IPS-20b (cell line): ENCODE measurements at regions not wholly inside any gene's neighbourhood (a gene's known extent, or its start where the extent isn't known, plus 50 kb on each side); places are given as distances from the start of the nearest gene placed in this dataset.

Experiments
- H3K27ac ChIP-seq: one replicate; pipeline ENCODE4 v1.5.1; 2013; ENCODE audit warnings: low read length
- H3K27me3 ChIP-seq: 2 replicates; pipeline ENCODE4 v1.6.1; 2013; ENCODE audit warnings: mild to moderate bottlenecking, low read length, inconsistent platforms; ENCODE audit not compliant: insufficient read depth
- H3K36me3 ChIP-seq: 2 replicates; pipeline ENCODE4 v1.6.1; 2013; ENCODE audit warnings: low read depth, mild to moderate bottlenecking, inconsistent platforms, low read length, moderate library complexity; ENCODE audit not compliant: insufficient read depth
- H3K4me1 ChIP-seq: 2 replicates; pipeline ENCODE4 v1.6.1; 2013; ENCODE audit warnings: mild to moderate bottlenecking, control low read depth, inconsistent platforms, low read length, moderate library complexity; ENCODE audit not compliant: insufficient read depth
- H3K4me3 ChIP-seq: 2 replicates; pipeline ENCODE4 v1.5.1; 2013; ENCODE audit warnings: mild to moderate bottlenecking, low read length, inconsistent platforms
- H3K9ac ChIP-seq: 2 replicates; pipeline ENCODE4 v1.6.1; 2013; ENCODE audit warnings: low read depth, mild to moderate bottlenecking, inconsistent platforms, low read length, moderate library complexity
- H3K9me3 ChIP-seq: 2 replicates; pipeline ENCODE4 v1.6.1; 2013; ENCODE audit warnings: mild to moderate bottlenecking, low read depth, low read length, inconsistent platforms; ENCODE audit not compliant: insufficient read depth

- no peak overlapping the region for H3K9ac ChIP-seq
- H3K4me3 ChIP-seq = no peak overlapping the region
- H3K27ac ChIP-seq = no peak overlapping the region
- H3K27me3 ChIP-seq = no peaks in the 10 kb centered on the region
- H3K4me1 ChIP-seq = no peaks in the 10 kb centered on the region
- no peaks in the 10 kb centered on the region for H3K9me3 ChIP-seq
- no peaks in the 10 kb centered on the region for H3K36me3 ChIP-seq
These were observed 91.4 kb upstream of the AFDN start for GRCh38 chr6:167735084-167735950.

DNA sequence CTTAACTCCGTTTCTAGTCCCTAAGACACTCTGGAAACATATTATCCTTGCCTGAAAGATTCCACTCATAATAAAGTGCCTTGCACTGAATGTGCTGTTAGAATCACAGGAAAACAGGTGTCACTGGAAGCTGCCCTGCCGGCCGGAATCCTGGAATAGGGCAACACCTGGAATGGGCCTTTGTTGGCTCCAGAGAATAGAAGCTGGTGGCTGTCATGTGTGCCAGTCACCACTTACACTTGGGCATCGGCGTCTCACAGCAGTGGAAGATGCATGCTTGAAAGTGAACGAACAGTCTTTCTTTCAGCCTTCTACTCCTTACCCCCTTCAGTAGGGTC, 90.8 kb upstream of the AFDN start:
- Histone ChIP-seq H3K27ac (no peak overlapping the region), H3K27me3 (no peaks in the 10 kb centered on the region), H3K9me3 (no peaks in the 10 kb centered on the region), H3K9ac (no peak overlapping the region), H3K4me3 (no peak overlapping the region), H3K36me3 (no peaks in the 10 kb centered on the region), H3K4me1 (no peaks in the 10 kb centered on the region)

DNA sequence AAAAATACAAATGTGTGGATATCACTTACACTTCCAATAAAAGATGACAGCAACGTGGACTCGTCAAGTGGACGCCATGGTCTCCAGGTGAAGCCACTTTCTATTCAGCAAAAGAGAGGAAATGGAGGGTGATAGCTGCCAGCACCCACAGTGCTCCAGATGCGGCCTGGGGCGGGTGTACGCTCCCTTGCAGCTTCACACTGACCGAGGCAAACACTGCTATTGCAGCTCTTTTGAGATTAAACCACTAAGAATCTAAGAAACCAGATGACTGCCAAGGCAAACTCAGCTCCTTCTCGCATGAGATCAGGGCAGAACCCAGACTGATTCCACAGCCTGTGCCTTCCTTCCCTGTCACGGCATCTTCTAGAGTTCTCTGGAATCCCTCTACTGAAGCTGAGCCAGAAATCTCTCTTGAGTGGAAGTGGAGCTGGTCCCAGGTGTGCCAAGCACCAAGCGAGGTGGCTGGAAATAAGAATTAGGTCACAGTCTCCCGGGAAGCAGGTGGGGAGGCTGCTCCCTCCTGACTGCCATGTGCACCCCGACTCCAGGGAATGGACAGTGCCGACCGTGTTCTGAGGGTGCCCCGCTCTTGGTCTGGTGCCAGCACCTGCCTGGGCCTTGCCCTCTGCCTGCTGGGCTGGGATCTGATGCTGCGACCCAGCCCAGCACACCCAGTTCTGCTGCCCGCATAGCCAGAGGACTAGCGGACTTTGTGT, 90.1 kb upstream of the AFDN start:
- Histone ChIP-seq H3K4me1 (no peaks in the 10 kb centered on the region), H3K36me3 (no peaks in the 10 kb centered on the region), H3K27me3 (no peaks in the 10 kb centered on the region), H3K9me3 (no peaks in the 10 kb centered on the region), H3K27ac (no peak overlapping the region), H3K4me3 (no peak overlapping the region), H3K9ac (no peak overlapping the region)

GRCh38 chr6:167737205-167737830, 89.4 kb upstream of the AFDN start:
- Histone ChIP-seq H3K9me3 (no peaks in the 10 kb centered on the region), H3K36me3 (no peaks in the 10 kb centered on the region), H3K4me1 (no peaks in the 10 kb centered on the region), H3K9ac (no peak overlapping the region), H3K27me3 (no peaks in the 10 kb centered on the region), H3K27ac (no peak overlapping the region), H3K4me3 (no peak overlapping the region)

DNA sequence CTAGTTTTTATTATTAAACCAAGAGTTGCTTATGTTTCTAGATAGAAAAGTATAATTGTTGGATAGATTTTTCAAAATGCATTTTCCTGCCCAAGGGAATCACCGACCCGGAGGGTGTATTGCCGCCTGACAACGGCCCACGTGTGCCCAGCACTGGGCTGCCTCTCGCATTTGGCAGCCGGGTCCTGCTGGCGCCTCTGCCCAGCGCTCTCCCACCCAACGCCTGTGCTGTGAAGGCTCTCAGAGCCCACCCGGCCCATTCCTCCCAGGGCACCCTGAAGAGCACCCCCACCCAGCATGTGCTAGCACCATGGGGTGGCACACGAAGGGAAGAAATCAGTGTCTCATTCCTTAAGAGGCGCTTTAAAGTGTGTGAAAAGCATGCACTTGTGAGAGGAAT, 88.3 kb upstream of the AFDN start:
- Histone ChIP-seq H3K4me1 (no peaks in the 10 kb centered on the region), H3K9me3 (no peaks in the 10 kb centered on the region), H3K27me3 (no peaks in the 10 kb centered on the region), H3K36me3 (no peaks in the 10 kb centered on the region), H3K4me3 (no peak overlapping the region), H3K9ac (no peak overlapping the region), H3K27ac (no peak overlapping the region)

GRCh38 chr6:167739721-167740475, 86.8 kb upstream of the AFDN start:
- no peaks in the 10 kb centered on the region for H3K27me3 ChIP-seq
- H3K9me3 ChIP-seq = no peaks in the 10 kb centered on the region
- H3K36me3 ChIP-seq = no peaks in the 10 kb centered on the region
- H3K27ac ChIP-seq = no peak overlapping the region
- no peaks in the 10 kb centered on the region for H3K4me1 ChIP-seq
- no peak overlapping the region for H3K4me3 ChIP-seq
- no peak overlapping the region for H3K9ac ChIP-seq

GRCh38 chr6:167742719-167743303, 83.9 kb upstream of the AFDN start:
- no peaks in the 10 kb centered on the region; the same call in 1 of the 2 replicates for H3K4me1 ChIP-seq
- no peaks in the 10 kb centered on the region for H3K9me3 ChIP-seq
- H3K4me3 ChIP-seq = no peak overlapping the region
- H3K27ac ChIP-seq = no peak overlapping the region
- H3K27me3 ChIP-seq = no peaks in the 10 kb centered on the region
- H3K9ac ChIP-seq = no peak overlapping the region
- H3K36me3 ChIP-seq = no peaks in the 10 kb centered on the region

GRCh38 chr6:167744681-167745669, 81.7 kb upstream of the AFDN start:
- H3K9ac ChIP-seq = no peak overlapping the region
- H3K36me3 ChIP-seq = no peaks in the 10 kb centered on the region
- no peak overlapping the region for H3K4me3 ChIP-seq
- H3K9me3 ChIP-seq = no peaks in the 10 kb centered on the region
- no peaks in the 10 kb centered on the region for H3K27me3 ChIP-seq
- no peaks in the 10 kb centered on the region; the same call in 1 of the 2 replicates for H3K4me1 ChIP-seq
- no peak overlapping the region for H3K27ac ChIP-seq

DNA sequence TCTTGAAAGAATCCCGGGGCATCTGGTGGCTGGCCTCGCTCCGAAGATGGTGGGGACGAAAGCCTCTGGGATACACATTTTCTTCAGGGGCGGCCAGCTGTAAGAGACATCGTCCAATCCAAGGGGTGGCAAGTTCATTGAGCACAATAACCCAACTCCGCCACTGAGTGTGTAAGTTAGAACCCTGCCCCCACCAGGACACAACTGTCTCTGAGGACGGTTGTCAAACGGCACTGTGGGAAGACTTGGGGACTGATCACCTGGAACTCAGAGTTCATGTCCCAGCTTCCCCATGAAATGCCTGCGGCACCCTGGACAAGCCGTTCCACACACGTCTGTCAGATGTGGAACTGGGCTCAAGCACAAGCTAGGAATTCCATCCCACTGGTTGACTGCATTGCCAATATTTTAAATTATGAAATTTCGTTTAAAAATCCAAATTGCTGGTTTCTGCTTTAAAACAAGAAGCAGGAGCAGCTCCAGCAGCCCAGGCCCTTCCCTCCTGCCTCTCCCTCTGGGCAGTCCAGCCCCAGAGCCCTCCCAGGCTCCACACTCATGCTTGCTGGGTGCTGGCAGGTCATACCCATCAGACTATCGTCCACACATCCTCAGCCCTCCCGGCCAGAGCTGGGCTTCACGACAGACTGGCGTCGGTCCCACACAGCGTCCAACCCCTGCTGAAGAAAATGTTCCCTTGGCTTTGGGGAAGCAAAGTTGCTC, 80.9 kb upstream of the AFDN start:
- Histone ChIP-seq H3K4me3 (no peak overlapping the region), H3K36me3 (no peaks in the 10 kb centered on the region), H3K4me1 (no peaks in the 10 kb centered on the region; the same call in 1 of the 2 replicates), H3K9ac (no peak overlapping the region), H3K9me3 (no peaks in the 10 kb centered on the region), H3K27ac (no peak overlapping the region), H3K27me3 (no peaks in the 10 kb centered on the region; the same call in 1 of the 2 replicates)

DNA sequence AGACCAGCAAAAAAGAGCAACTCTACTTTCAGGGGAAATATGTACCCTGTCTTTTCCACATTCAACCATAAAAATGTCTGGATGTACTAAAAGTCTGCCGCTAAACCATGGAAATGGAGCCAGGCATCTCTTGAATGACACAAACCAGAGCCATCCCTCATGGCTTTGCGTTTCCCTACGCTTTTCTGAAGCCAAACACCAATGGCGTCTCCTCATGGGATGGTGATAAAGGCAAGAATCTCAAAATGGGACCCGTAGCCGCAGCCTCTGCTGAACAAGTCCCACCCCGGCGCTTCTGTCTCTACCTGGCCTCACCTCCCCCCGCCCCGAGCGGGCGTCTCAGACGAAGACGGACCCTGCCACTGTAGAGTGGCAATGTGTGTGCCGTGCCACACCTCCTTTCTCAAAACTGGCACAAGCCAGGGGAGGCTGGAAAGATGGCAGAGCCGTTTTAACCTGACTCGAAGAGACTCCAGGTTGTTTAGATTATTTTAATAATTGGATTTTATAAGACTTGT, 80.3 kb upstream of the AFDN start:
- H3K9me3 ChIP-seq = no peaks in the 10 kb centered on the region
- H3K27me3 ChIP-seq = no peaks in the 10 kb centered on the region; the same call in 1 of the 2 replicates
- no peaks in the 10 kb centered on the region for H3K36me3 ChIP-seq
- H3K9ac ChIP-seq = no peak overlapping the region
- peaks cover 2% of the 10 kb centered on the region; the same call in 1 of the 2 replicates for H3K4me1 ChIP-seq
- H3K4me3 ChIP-seq = no peak overlapping the region
- H3K27ac ChIP-seq = no peak overlapping the region
